Stimulated activated CD8-positive, alpha-beta memory T cell treated with anti-CD3 and anti-CD28 coated beads, Interleukin-12 subunit alpha, Interleukin-12 subunit beta, amount 100 ng/mL, for 24 hours (primary cell): ENCODE measurements at regions not wholly inside any gene's neighbourhood (a gene's known extent, or its start where the extent isn't known, plus 50 kb on each side); places are given as distances from the start of the nearest gene placed in this dataset.

Experiments used
- DNase-seq: peaks from one replicate; pipeline ENCODE4 v3.0.0-alpha.2; 2020; ENCODE audit errors: extremely low read depth

DNA sequence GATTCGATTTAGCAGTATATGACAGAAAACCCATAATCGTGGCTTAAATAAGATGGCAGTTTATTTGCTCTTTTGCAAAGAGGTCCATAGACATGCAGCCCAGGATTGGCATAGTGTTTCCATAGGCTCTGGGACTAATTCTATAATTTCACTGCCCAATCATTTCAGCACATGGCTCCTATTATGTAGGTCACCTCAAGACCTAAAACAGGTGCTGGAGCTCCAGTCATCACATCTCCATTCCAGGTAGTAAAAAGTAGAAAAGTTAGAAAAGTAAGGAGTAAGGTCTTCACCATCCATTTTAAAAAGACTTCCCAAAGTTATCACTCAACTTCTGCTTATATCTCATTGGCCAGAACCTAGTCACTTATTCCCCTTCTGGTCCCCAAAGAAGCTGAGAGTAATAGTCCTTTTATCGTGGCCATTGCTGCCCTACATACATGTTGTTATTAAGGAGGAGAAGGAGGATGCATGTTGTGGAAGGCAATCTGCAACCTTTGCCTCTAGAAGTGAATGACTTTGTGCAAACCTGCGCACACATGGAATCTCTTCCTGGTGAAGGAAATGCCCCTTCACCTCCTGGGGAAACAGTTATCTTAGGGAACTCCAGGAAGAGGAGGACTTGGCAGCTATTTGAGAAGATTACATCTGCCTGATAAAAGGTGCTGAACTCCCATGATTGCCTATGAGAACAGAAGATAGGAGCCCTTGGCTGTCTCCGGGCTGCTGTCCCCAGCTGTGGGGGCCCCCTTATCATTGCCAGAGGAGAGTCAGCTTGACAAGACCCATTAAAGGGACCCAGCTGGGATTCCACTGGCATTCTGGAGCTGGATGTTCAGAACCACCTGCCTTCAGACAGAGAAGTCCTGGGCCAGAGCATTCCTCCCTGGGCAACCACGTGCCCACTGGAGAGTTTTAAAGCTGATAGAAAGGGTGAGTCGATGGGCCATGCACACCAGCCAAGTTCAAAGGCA lies 330.6 kb upstream of the ZMIZ1 start:
- no peak for DNase-seq

DNA sequence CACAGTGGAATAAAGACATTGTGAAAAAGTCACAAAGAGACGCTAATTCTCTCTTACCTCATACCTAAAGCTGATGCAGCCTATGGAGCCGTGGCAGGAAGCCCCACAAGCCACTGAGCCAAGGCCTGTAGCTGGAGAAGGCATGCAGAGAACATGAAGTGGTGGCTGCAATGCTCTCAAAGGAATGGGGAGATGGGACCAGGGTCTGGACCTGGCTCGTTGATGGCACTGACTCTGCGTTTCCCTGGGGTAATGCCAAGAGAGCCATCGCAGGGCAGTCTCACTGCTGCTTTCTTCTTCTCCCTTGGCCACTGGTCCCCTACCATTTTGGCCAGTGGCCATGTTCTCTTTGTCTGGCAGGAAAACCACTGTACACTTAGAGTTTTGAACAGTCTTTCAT lies 329.9 kb upstream of the ZMIZ1 start:
- no peak for DNase-seq

DNA sequence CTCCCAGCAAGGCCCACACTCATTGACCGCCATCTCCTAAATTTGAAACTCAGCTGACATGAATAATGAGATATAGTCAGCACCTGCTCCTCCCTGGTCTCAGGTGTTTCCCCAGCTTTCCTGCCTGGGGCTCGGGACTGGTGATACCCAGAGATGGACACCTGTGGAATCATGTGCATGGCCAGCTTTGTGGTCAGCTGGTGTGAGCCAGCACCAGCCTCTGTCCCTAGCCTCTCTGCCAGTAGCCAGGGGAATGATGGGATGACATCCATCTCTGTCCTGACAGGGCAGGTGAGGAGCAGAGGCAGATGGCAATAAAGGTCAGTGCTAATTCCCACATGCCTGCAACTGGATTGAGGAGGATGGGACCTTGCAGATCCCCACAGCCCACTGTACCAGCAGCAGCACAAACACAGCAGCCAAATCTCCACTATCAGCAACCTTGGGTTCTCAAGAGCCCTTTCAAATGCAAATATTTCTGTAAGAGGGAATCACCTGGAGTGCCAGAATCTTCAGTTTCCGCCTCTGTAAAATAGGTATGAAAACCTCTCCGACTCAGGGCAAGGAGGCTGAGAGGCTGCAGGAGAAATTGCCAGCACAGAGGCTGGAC lies 329.2 kb upstream of the ZMIZ1 start:
- no peak for DNase-seq

DNA sequence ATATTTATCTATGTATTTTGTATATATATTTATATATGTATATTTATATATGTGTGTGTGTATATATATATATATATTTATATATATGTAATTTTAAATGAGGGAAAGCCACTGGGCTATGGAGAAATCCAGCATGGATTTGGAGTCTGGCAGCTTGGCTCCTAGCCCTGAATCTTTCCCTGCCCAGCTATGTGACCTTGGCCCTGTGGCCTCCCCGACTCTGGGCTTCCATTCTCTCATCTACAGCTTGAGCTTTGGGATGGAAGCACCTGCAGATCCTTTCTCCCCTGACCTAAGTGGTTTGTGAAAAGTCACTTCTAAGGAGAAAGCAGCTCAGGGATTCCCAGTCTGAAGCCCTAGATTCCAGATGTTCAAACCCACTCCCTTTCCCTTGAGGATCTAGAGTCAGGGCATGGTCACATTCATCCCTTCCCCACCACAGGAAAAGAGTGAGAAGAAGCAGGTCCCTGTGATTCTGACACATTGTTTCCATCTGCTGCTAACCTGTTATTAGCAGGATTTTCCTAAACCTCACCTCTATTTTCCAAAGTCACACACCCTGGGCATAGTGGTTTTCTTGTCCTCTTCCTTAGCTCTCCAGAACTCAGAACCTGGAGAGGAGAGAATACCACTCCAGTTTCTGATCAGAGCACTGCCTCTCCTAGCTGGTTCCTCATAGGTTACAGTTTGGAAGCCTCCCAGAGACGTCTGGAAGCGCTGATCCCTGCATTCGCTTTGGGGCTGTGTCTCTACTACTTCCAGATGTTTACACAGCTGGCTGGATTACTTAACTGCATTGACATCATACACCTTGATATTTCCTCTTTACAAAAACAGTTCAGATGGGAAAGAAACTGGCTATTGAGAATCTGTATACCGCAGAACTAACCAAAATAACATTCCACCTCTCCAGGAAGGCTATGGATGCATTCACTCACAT lies 327.5 kb upstream of the ZMIZ1 start:
- DNase-seq: no peak

DNA sequence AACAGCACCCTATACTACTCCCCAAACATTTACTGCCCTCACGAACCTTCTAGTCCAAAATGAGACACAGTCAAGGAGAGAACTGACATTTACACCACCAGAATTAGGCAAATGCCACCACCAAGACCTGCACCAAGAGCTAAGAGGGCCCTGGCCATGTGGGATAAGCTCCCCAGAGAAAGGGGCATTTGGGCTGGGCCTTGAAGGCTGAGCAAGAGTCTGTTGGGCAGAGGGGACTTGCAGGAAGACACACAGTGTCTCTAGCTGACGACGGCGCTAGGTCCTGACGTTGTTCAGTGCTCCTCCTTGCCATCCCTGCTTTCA lies 326.4 kb upstream of the ZMIZ1 start:
- no peak for DNase-seq

DNA sequence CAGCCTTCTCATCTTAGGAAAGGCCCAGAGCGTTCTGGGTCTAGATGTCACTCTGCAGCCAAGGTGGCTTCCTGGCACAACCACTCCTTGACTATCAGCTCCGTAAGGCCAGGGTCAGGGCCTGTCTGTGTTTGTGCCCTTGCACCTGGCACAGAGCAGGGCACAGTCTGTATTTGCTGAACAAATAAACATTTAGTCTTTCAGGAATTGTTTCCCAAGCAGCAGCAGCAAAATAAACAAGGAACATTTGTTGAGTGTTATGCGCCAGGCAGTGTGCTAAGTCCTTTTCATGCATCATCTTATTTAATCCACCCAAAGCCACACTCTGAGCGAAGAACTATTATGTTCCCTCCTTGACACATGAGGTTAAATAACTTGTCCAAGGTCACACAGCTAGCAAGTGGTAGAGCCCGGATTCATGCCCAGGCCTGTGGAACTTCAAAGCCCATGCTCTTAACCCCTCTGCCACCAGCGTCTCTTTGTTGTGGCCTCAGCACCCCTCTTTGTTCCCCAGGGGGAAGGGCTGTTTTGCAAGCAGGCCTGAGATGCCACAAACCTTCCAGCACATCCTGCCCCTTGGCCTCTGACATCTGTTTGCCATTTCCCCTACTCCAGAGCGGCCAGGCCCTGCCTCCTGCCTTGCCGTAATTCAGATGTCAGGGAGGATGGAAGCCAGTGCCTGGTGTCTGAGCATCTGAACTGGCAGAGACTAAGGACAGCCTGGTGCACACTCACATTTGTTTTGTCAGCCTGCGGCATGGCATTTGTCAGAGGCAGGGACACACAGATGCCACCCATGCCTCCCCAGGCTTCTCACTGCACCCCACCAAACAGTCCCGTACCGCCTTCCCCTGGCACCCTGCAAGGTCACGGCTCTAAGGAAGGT lies 325.8 kb upstream of the ZMIZ1 start:
- no peak for DNase-seq

DNA sequence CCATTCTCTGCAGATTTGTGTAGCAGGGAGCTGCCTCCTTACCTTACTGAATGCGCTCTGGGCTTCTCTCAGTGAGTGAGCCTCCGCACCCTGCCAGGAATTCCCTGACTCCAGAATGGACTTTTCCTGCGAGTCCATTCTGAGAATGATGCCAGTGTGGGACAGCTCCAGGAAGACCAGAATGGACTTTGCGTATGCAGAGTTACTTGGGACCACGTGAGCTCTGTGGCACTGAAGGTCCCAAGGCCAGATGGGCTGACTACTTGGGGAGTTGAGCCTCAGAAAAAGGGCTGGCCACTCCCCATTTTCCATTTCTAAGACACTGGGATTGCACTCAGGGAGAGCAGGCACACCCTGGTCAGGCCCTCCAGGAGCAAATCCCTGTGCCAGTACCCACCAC lies 324.7 kb upstream of the ZMIZ1 start:
- DNase-seq: no peak

DNA sequence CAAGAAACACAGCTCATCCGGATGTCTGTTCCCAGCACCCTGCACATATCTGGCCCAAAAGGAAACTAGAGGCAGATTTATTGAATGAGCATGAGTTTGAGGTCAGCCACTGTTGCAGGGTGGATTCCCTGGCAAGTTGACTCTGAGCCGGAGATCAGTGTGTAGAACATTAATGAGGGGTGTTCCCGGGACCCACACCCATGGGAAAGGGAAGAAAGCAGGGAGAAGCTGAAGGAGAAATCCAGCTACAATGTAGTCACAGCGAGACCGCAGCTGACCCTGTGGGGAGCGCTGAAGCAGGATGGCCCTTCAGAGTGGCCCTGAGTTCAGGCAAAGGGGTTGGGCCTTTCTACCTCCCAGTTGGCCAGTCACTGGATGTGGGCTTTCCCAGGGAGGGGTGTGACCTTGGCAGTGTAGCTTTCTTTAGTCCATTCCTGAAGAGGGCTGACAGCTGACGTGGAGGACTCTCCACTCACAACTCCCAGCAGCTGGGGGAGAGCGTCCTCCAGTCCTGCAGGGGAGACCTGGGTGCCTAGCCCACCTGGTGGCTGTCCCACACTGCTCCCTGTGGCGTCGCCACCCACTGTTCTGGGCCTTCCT lies 324.2 kb upstream of the ZMIZ1 start:
- DNase-seq: no peak

DNA sequence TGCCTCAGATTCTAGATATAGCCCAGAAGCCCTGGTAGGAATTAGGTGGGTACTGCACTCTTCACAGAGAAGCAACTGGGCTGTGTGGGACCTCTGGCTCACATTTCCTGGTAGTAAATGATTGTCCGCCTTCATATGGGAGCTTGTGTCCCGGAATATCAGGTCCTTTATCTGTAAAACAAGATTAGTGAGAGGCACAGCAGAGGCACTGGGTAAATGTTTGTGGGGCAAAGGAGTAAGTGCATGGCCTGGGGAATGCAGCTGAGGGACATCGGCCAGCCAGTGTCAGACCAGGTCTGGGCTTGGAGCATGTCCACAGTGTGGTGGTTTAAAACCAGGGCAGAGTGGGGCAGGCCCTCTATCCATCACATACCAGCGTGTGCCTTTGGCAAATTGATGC lies 323.3 kb upstream of the ZMIZ1 start:
- DNase-seq: no peak

DNA sequence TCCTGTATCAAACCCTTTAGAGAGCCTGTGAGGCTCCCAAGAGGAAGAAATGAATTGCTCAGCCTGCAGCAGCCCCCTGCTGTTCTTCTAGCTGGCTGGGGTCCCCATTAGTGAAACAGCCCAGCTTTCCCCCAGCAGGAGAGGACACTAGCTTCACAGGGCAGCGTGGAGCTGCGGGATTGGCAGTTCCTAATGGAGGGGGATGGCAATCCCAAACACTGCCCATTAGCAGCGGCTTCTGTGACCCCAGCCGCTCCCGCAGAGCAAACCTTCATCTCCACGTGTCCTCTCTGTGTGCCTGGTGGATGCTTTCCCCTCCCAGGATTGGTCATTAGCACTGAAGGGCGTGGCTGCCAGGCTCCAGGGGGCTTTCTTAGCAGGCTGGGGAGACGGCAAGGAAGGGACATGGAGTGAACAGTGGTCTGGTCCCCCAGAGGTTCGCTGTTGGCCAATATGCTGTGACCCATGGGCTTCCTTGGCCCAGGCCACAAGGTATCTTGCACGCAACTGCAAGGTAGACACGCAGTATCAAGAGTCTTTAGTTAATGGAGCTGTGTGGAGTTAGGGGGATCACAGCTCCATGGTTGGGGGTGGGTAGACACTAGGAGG lies 322.5 kb upstream of the ZMIZ1 start:
- no peak for DNase-seq

DNA sequence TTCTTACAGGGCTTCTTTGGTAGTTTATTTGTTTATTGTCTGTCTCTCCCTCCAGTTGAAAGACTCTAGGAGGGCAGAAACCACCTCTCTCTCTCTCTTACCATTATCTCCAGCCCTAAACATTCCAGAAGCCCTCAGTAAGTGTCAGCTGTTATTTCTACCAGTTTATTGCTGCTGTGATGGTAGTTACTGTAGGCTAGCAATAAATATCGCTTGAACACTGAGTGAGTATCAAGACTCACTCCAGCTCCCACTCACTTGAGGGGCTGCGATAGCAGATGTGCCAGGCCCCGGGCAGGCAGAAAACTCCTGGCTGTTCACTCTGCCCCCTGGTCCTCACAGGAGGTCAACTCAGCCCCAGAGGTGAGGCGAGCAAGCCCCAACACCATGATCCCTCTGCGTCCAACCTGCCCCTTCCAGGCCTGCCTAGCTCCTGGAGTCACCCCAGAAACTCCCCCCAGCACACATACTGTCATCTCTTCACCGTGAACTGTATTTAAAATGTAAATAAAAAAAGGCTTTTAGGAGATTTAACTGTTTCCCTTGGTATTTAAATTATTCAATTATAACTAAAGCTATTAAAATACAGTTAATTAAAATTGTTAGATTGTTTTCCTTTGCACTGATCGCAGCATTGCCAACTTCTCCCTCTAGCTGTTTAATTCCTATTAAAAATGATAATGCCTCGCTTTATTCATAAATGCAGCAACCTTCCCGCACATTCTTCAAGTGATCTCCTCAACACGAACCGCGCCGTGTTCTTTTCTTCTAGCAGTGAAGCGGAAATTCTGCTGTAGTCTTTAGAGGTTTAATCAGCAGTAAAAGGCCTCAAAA lies 321.1 kb upstream of the ZMIZ1 start:
- DNase-seq: no peak

DNA sequence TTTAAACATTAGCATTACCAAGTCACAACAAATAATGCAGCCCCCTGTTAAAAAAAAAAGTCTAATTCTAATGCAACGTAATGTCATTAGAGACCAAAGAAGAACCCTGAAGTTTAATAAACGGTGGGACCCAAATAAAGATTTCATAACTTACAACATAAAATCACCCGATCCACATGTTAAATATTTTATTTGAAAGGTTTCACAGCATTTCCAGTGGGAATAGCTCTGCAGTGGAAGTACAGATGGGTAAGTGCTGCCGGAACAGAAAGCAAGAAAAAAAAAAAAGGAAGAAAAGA lies 320.6 kb upstream of the ZMIZ1 start:
- no peak for DNase-seq

DNA sequence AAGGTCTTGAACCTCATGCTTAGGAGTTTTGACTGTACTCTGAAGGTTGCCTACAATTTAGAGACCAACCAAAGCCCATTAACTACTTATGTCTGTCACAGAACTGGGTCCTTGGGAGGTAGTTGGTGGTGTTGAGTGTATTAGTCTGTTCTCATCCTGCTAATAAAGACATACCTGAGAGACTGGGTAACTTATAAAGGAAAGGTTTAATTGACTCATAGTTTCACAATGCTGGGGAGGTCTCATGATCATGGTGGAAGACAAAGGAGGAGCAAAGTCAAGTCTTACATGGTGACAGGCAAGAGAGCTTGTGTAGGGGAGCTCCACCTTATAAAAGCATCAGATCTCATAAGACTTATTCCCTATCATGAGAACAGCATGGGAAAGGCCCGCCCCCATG lies 319.6 kb upstream of the ZMIZ1 start:
- no peak for DNase-seq

DNA sequence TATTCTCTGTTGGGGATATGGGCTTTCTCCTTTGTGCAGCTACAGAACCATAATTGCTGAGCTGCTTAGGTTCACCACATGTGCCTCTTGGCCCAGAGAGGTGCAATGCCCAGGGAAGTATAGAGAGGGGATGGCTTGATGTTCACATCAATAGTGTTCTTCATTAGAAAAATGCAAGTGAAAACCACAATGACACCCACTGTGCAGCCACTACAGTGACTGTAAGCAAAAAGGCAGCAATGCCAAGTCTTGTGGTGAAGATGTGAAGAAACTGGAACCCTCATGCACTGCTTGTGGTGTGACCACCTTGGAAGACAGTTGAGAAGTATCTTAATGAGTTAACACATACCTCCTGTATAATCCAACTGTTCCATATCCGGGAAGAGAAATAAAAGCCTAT lies 318.9 kb upstream of the ZMIZ1 start:
- DNase-seq: no peak

DNA sequence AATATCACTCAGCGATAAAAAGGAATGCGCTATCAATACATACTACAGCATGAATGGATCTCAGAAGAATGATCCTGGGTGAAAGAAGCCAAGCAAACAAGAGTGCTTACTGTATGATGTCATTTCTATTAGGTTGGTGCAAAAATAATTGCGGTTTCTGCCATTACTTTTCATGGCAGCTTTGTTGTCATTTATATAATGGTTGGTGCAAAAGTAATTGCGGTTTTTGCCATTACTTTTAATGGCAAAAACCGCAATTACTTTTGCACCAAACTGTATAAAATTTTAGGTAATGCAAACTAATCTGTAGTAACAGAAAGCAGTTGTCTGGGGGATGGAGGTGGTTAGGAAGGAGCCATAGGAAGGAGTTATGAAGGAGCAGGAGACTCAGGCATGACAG lies 318.3 kb upstream of the ZMIZ1 start:
- no peak for DNase-seq

DNA sequence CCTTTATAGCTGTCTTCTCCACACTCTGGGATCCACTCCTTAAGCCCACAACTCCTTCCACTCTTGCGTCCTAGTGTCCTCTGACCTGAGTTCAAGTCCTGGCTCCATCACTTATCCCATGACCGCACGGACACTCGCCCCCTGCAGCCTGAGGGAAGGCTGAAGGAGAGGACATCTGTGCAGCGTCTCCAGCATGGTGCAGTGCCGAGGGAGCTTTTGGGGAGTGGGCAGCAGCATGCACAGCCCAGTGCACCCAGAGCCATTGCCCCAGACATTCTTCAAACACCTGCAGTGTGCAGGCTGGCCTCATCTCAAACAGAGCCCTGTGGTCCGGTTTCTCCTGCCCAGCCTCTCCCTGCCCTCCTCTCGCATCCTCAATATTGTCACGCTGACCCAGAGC lies 317.1 kb upstream of the ZMIZ1 start:
- no peak for DNase-seq

DNA sequence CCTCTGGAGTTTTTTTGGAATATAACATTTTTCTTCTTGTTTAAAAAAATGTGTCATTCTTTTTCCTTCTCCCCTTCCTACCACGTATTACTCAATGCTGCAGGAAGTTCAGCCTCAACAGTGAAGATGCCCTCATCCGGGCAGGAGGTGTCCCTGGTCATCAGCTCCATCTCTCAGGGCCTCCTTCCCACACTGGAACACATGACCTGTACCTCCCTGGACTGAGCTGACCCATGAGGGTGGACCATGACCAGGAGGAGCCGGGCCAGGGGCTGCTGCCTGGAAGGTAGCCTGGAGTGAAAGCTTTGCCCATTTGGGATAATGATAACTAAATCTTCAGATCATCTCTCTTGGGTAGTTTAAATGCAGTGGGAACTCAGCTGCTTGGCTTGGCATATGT lies 316.5 kb upstream of the ZMIZ1 start:
- DNase-seq: no peak

DNA sequence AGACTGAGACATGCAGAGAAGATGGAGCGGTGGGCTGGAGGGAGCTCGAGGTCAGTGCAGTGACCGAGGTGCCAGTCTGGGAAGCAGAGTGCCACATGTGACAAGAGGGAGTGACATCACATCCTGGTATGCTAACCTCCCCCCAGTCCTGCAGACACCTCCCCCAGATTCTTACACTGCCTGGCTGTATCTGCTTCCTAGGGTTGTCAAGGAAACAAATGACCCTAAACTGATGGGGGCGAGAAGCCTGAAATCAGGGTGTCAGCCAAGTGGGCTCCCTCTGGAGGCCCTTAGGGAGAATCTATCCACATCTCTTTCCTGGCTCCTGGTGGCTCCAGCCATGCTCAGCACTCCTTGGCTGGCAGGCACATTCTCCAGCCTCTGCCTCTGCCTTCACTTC lies 316.1 kb upstream of the ZMIZ1 start:
- DNase-seq: no peak

DNA sequence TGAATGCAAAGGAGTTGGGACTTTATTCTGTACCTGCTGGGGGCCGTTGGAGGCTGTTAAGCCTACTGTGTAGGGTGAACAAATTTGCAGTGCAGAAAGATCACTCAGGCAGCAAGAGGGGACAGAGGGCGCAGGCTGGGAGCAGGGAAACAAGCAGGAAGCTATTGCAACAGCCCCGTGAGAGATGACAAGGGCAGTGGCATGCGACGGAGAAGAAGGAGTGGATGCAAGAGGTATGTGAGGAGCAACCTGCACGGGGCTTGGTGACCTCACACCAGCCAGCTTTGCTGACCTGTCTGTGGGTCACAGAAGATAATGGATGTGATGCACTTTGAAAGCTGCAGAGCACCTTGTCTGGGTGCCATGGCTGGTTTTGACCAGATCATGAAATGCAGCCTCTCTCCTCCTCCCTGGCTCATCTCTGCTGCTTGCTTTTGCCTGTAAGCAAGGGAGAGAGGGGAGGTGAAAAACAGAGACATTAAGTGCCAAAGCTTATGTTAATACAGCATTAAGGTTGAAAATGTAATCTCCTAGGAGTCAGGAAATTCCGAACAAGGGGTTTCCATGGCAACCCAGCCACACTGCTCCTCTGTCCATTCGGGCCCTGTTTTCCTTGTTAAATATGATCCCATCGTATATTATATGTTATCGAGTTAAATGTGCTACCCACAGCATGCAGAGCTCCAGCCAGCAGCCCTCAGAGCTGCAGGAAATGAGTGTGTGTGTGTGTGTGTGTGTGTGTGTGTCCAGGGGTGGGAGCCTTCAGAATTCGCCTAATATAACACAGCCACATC lies 314.3 kb upstream of the ZMIZ1 start:
- no peak for DNase-seq
